NCI-H2081 (cell line): ENCODE measurements at regions not wholly inside any gene's neighbourhood (a gene's known extent, or its start where the extent isn't known, plus 50 kb on each side); places are given as distances from the start of the nearest gene placed in this dataset.
"Not testable (repeated sequence)": the region's sequence is repeated elsewhere in the genome, so short reads cannot be mapped to it uniquely, and the experiment has no call there.

Experiments
- DNase-seq, 2 experiments: peaks; one replicate each; lab custom pipeline; 2025; lab: John Stamatoyannopoulos, UW

DNA sequence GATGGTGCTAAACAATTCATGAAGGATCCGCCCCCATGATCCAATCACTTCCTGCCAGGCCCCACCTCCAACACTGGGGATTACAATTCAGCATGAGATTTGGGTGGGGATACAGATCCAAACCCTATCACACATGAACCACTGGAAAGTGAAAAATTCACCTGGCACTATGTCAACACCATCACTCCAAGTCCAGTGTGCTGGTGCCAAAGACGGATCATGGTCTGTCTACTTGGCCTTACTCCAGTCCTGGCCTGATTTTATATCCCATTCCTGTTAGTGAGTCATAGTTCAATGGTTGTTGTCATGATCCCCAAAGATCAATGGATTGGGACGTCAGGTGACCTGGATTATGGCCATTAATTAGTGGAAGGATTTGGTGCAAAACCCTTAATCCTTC, 147.4 kb upstream of the RPS23 start:
- no peak for DNase-seq

DNA sequence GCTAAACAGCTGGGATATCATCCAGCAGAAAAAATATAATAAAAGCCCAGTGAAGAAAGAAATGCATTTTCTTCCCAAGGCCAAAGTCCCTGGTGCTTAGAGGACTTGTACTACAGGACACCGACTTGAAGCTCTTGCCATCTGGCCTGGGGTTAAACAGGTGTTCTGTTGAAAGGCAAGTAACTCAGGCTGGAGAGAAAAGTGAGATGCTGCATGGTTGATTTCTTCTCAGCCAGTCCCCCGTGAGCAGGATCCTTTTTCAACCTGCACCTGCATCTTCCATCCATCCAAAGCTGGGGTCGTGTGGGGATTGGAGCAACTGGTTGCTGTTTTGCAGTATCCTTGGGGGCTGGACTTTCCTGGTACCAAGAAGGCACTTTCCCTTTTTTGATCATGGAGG, 146.1 kb upstream of the RPS23 start:
- DNase-seq: no peak

DNA sequence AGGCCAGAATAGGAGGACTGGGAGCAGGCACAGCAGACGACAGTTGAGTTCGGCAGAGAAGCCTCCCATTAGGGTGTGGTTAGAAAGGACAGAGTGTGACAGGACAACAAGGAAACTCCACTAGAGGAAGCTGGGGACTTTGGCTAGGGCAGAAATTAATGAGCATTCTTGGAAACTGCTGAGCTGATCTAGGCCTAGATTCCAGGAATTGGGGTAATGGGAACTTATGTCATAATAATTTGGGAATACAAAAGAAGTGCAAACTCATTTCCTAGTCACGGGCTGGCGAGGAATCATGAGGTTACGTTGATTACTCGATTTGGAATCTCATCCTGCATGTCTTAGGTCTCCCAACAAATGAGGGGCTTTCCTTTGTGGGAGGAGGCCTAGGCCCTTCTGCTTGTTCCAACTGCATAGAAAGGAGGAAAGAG, 144.6 kb upstream of the RPS23 start:
- no peak for DNase-seq

DNA sequence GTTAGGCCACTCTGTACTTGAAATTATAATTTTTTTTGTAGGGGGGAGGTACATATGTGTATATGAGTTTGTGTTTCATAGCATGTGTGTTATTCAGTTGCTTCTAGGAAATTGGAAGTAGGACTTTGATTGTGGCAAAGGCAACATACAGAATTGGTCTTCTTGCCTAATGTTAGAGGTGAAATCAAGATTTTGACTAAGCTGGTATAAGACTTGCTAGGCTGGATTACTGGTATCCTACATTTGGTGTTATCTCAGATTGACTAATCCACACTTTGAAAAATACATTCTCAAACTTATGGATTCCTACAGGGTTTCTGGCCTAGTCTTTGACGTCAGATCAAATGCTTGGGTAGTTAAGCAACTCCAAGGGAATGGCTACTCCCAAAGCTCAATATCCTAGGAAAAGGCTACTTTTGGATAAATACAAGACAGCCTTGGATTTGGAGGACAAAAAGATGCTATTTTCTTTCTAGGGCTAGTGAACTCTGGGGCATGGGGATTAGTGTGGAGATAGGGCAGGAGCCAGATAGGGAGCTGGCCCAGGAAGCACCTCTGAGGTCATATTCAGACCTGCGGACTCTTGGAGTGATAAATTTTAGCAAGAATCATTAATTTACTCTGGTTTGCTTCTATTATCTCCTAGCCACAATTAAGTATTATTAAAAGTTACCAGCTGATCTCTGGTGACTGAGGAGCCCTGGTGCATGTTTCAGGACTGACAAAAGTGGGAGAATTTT, 144.0 kb upstream of the RPS23 start:
- no peak for DNase-seq

DNA sequence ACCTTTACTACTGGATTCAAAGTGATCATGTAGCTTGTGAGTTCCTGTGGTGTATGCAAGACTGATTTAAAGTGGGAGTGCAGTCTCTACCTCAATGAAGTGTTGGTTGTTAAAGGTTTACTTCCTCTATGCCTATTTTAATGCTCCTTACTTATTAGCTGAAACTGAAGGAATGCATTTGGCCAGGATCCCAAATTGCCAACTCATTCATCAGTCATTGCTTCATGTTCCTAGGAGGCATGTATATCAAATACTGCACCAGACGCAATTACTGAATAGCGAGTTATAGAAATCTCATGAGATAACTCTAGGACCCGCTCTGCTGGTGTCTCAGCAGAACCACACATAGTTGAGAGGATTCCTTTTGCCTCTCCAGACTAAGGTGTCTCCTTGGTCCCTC, 143.0 kb upstream of the RPS23 start:
- DNase-seq: no peak

DNA sequence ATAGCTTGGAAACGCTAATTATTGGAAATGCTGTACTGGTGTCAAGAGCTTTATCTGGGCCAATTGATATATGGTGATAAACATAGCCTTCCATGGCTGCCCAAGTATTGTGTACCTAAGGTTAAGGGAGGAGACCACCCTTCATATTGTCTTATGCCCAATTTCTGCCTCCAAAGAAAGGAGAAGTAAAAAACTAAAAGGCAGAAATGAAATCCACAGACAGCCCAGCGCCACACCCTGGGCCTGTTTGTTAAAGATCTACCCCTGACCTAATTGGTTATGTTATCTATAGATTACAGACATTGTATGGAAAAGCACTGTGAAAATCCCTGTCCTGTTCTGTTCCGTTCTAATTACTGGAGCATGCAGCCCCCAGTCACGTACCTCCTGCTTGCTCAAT, 142.4 kb upstream of the RPS23 start:
- not testable (repeated sequence) for DNase-seq

DNA sequence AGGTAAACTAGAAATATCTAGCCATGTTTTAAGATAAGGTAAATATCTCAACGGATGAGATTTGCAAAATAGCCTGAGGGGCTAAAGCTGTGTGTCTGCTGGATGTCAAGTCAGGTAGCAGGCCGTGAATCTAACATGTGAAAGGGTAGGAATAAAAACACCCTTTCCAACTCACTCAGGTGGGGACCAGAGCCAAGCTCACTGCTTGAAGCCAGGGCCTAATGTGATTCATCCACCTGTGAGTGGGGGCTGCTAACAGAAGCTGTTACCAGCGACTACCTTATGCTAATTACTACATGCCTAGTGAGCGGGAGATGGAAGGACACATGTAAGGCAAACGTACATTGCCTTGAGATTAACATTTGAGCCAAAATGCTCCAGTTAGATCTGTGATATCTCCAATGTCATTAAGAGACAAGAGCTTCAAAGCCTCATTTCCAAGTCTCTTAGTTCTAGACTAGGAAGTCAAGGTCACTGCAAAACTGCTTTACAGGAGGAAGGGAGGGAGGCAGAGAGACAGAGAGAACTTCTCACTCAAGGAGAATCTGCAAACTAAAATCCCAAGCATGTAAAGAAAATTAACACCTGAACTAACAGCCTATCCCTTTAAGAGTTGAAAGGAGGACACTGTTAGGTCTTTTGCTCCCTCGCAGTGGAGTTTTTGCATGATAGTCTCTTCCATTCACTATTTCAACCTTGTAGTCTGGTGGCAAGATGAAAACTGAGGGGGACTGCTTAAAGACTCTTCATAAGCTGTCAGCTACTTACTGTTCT, 141.6 kb upstream of the RPS23 start:
- peak; percentile 9 to 31 for DNase-seq

DNA sequence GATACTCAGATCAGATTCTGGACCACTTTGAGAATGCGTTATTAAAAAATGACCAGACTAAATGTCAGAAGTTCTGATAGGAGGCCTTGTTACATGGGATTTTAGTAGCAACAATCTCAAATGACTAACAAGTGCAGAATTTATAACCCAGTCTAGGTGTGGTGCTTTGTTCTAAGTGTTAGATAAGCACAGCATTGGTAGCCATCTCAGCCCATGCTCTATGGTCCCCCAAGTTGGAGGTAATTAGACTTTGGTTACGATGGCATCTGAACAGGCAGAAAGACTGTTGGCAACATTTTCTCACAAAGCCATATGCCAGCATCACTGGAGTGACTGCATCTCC, 140.4 kb upstream of the RPS23 start:
- DNase-seq: no peak

DNA sequence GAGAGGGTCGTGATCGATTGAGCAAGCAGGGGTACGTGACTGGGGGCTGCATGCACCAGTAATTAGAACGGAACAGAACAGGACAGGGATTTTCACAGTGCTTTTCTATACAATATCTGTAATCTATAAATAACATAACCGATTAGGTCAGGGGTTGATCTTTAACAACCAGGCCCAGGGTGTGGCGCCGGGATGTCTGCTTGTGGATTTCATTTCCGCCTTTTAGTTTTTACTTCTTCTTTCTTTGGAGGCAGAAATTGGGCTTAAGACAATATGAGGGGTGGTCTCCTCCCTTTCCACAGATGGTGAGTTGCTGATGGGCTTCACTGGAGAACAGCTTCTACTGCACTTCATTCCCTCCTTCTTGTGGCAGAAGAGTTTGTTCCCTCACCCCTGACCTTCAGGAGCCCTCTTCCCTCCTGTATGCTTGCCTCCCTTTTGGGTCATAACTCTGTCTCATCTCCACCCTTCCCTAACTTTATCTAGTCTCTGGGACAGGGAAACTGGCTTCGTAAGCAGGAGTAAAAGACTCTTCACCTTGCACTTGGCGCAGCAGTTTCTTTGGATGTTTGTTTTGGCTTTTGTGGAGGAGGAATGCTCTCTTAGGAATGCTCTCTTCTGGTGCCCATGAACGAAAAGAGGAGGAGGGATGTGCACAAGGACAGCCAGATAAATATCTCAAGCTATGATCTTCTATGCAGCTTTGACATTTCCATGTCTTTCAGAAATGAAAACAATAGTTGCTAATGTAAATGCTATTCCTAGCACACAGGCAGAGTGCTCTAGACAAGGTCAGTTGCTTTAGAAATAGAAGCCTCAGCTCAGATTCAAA, 139.8 kb upstream of the RPS23 start:
- DNase-seq: no peak

DNA sequence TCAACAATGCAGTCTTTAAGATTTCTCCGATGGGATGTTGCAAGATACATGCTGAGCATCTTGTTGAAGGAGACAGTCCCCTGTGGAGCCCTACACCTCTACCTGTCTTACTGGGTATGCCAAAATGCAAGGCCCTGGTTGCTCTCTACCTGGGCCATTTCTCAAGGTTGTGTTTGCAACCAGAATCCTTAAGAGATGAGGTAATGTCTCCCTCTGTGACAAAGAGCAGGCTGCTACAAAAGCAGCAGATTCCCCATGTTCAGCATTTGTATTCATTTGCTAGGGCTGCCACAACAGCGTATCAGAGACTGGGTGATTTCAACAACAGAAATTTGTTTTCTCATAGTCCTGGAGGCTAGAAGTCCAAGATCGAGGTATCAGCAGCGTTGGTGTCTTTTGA, 138.4 kb upstream of the RPS23 start:
- DNase-seq: no peak

DNA sequence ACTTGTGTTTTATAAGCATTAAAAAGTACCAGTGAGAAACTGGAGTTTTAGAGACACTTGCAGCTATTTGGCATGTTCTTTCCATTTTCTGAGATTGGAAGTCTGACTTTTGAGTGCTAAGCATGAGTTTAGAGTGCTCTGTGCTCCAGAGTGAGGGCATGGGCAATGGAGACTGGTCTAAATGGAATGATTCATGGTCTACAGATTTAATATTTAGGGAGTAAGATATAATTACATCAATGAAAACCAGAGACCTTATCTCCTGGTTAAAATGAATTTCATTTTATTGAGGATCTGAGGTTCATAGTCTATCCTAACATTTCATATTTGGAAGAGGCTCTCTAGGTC, 135.9 kb upstream of the RPS23 start:
- no peak for DNase-seq

DNA sequence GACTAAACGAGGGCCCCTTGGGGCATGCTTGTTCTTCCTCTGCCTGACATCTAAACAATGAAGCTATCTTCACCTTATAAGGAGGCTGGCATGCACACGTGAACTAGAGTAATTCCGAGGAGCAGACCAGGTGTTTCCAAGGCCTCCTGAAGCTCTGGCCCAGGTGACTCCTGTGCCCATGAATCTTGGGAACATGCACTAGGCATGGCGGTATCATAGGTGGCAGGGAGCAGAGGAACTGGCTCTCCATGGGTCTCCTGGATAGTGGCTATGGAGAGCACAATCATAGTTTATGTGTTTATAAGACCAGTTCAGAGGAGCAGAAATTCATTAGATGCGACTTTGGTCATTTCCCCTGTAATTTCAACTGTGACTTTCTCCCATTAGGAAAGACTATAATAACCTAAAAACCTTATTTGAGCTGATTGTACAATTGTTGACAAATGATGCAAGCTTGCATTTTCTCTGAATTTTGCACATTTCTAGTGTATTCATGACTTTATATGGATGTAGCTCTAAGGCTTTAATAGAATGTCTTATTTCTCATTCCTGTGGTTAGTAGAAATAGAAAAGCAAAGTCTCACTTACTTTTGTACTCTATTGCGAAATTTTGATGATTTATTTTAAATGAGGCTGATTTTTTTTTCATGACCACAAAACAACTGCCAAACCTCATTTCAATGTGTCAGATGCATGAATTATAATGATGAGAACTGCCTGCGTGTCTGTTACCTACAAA, 135.3 kb upstream of the RPS23 start:
- DNase-seq: no peak

DNA sequence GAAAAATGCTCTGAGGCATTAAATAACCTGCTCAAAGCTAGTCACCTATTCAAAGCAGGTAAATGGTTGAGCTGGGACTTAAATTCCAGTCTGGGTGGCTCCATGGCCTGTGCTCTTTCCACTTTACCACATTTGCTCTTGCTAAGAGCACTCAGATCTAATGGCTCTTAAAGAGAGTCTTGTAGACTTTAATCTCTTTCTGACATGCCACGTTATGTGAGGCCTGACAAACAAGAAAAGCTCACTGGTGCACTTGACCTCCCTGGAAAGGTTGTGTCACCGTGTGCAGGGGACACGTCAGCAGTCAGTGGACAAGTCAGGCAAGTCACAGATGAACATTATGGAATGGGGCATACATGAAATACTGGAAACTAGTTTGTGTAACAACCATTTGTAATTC, 129.9 kb upstream of the RPS23 start:
- no peak for DNase-seq

DNA sequence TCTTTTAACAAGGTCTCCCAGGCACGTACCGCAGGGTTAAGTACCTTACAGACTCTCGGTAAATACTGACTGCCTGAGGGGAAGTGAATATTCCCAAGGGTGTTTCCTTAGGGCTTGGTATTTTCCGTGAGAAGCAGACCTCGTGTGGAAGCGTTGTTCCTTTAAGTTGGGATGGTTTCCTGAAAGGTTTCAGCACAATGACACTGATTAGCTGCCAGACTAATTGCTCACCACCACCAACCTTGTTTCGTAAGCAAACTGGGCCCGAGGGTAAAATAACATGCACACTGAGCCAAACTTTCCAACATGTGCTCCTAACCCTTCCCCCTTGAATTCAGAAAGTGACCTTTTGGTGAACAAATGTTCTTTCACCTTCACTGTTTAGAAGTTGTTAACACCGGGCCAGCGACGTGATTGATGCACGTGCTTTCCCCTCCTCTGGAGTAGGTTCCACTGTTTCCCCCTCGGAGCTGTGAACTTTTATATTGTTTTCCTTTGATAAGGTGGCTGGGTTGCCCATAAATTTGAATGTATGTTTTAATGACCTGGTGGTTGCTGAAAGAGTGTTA, 128.1 kb upstream of the RPS23 start:
- no peak for DNase-seq

DNA sequence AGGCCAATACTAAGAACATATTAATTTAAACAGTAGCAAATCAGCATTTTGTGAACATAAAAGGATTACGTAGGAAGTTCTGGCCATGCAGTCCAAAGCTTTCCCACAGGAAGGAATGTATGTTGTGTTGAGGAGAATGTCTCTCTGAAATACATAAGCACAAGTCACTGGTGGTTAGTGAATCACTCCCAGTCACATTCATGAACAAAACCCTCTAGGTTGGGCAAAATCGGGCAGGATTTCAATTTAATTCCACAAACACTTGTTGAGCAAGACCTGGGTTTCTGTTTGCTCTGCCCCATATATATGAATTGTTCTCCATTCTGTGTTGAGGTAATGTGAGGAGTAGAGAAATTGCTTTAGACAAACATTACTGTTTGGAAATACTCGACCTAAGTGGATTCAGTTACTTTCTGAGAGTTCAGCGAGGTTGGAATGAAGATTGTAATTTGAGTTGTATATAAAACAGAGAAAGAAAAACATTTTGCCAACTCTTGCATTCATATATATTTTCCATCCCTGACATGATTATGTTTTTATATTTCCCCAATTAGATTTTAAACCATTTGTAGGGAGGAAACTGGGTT, 127.6 kb upstream of the RPS23 start:
- DNase-seq: no peak

DNA sequence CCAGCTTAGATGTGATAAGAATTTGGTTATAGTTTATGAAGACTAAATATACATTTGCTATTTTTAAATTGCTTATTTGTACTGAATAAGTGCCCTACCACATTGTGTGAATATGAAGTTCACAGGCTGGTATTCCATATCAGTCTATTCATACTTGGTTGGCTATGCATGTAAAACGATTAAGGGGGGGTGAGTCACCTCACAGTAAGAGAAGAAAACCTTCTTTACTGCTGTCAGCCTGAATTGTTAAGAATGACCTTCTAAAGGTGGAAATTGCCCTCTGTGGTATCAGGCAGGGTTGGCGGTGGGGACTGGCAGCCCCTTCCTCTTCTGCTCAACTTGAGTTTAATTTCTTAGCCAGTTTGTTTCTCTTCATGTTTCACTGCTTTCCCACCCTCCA, 127.0 kb upstream of the RPS23 start:
- no peak for DNase-seq

DNA sequence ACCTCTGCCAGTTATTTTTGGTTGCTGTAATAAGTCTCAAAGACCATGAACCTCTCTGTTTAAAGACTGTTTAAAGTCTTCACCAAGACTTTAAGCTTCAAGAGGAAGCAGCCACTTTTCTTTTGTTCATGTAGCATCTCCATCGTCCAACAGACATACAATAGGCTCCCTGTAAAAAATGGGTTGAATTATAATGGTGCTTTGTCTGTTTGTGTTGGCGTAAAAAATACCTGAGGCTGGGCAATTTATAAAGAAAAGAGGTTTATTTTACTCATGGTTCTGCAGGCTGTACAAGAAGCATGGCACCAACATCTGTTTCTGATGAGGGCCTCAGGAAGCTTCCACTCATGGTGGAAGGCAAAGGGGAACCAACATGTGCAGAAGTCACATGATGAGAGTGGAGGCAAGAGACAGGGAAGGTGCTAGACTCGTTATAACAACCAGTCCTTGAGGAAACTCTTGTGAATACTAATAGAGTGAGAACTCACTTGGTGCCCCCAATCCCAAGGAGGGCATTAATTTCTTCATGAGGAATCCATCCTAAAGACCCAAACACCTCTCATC, 126.3 kb upstream of the RPS23 start:
- no peak for DNase-seq

DNA sequence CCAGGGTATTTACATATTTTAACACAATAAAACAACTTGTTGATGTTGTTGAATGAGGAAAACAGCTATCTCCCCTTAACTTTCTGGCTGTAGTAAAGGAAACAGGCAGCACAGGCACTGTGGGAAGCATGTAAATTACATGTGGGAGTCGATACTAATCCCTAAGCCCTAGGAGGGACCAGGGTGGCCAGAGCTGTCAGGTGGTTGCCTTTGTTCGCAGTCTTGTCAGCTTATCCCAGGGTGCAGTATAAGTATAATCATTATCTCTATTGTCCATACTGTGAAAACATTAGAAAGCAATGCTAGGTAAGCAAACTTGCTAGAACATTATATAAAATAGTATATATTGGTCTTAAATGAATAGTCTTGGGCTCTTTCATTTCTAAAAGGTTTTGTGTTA, 125.6 kb upstream of the RPS23 start:
- no peak for DNase-seq

DNA sequence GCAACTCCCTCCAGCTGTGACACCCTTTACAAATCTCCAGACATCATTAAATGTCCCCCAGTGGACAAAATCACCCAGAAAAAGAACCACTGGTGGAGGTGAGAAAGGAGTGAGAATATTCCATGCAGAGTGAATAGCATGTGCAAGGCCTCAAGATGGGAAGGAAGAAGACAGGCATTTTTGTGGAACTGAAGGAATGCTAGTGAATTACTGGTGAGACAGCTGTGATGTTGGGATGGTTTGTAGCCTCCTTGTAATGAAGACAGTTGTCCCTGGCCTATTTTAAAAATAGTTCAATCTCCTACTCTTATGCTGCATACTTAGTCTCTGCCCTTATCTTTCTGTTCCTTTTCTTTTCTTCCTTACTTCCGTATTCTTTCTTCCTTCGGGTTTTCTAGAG, 124.9 kb upstream of the RPS23 start:
- no peak for DNase-seq

DNA sequence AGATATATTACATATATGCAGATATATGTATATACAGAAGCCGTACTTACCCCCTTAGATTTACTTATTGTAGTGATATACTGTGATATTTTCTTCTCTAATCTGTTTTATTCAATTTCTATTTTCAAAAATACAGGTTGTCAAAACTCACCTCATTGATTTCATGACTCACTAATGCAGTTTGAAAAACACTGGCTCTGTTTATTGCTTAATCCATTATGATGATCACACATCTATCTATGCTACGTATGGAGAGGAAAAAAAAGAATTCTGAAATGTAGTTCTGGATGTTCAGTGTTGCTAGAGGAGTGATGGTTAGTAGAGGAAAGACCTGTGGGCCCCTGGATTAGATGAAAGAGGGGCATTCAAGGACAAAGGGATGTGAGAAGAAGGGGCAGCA, 121.0 kb upstream of the RPS23 start:
- DNase-seq: no peak

DNA sequence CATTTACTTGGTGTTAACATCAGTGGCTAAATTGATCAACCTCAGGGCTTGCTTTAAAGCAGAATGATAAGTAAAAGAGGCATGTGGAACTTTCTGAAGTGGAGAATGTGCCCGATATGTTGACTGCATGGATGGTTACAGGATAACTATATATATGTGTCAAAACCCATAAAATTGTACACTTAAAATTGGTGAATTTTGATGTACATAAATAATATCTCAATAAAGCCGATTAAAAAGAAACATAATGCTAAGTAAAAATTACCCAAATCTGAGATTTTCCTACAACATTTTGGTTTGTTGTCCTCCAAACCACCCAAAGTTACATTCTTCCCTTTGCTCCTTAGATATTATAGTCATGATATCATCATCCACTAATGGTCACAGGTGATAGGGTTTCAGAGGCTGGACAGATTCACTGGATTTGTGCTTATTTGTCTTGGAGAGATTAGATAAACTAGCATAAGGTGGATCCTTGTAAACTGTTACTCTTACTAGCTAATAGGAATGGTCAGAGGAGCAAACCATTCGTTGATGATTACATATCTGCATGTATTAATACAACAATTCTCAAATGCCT, 119.7 kb upstream of the RPS23 start:
- DNase-seq: no peak
